OCI-LY1 (cell line): ENCODE measurements at regions not wholly inside any gene's neighbourhood (a gene's known extent, or its start where the extent isn't known, plus 50 kb on each side); places are given as distances from the start of the nearest gene placed in this dataset.

ENCODE experiments used
- CTCF ChIP-seq: fragments of 200-600 bp; sonication (generic), shearing (Covaris generic); IDR thresholded peaks from 2 replicates; pipeline ENCODE4 v1.5.1; 2017; ENCODE audit warnings: mild to moderate bottlenecking, antibody characterized with exemption, low read length, moderate library complexity, mixed read lengths
- EZH2 ChIP-seq: fragments of 200-600 bp; sonication (generic), shearing (Covaris generic); IDR thresholded peaks from 2 replicates; pipeline ENCODE4 v1.8.0; 2017; ENCODE audit warnings: borderline replicate concordance, mixed run types, mild to moderate bottlenecking, antibody characterized with exemption, low read length, moderate library complexity, mixed read lengths

GRCh38 chr9:87102126-87102525, 154.8 kb upstream of the GAS1 start:
- TF ChIP-seq EZH2 (no peak), CTCF (no peak)
